ENCODE measurements at regions not wholly inside any gene's neighbourhood (a gene's known extent, or its start where the extent isn't known, plus 50 kb on each side); places are given as distances from the start of the nearest gene placed in this dataset.
"Not testable (repeated sequence)": the region's sequence is repeated elsewhere in the genome, so short reads cannot be mapped to it uniquely, and the experiment has no call there.

DNA sequence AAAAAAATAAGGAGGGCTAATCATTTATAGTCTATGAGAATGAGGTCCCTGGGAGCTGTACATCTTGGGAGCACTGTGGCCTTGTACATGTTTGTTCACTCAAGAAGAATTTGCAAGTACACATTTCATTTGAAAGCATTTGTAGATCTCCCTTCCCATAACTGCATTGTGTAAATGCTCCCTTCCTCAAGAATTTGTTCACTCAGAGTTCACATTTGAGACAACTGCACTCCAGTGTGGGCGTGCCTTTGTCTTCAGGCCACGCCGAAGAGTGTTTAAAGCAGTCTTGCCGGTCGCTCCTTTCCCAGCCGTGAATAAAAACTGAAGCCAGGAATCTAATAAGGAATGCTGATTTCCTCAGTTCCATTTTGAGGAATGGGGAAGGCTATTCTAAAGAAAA lies 291.1 kb upstream of the LYZL1 start:
- FAIRE-seq (no peak), DNase-seq (ENCODE audit: insufficient read length, low spot score) (no peak)
- TF ChIP-seq POLR2A (IDR thresholded peaks at IDR 0.05; ENCODE audit: low read depth, low read length) = no peak

- no peak for TF ChIP-seq POLR2A (IDR thresholded peaks at IDR 0.05; ENCODE audit: low read depth, low read length)
- FAIRE-seq (no peak), DNase-seq (ENCODE audit: insufficient read length, low spot score) (no peak)
Measured at GRCh38 chr10:29001801-29002200, 287.1 kb upstream of the LYZL1 start.

DNA sequence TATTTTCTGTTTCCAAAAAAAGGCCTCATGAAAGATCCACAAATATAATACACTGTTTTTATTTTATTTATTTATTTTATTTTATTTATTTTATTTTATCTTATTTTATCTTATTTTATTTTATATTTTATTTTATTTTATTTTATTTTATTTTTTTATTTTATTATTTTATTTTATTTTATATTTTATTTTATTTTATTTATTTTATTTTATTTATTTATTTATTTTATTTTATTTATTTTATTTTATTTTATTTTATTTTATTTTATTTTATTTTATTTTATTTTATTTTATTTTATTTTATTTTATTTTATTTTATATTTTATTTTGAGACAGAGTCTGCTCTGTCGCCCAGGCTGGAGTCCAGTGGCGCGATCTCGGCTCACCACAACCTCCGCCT lies 285.9 kb upstream of the LYZL1 start:
- DNase-seq (ENCODE audit: insufficient read length, low spot score); FAIRE-seq: not testable (repeated sequence)

DNA sequence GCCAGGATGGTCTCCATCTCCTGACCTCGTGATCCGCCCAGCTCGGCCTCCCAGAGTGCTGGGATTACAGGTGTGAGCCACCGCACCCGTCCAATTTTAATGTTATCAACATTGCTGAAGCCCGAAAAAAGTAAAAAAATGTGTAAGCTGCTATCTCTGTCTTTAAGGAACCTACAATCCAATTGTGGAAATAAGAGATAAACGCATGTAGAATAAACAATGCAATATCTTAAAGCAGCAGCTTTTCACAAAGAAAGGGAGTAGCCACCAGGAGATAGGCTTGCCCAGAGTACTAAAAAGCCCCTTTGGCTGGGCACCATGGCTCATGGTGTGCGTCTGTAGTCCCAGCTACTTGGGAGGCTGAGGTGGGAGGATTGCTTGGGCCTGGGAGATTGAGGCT lies 282.9 kb upstream of the LYZL1 start:
- no peak for TF ChIP-seq POLR2A (IDR thresholded peaks at IDR 0.05; ENCODE audit: low read depth, low read length)
- no peak for DNase-seq (ENCODE audit: insufficient read length, low spot score)
- FAIRE-seq = no peak

DNA sequence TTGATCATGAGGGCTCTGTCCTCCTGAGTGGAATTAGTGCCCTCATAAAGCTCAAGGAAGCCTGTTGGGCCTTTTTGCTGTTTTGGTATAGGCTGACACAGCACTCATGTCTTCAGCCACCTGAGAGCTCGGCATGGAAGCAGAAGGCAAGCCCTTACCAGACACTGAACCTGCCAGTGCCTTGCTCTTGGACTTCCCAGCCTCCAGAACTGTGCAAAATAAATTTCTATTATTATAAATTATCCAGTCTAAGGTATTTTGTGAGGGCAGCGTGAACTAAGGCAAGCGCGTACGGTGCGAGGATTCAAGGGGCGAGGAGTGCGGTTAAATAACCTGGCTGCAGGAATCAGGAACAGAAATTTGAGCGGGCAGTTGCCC lies 281.5 kb upstream of the LYZL1 start:
- no peak for FAIRE-seq
- DNase-seq (ENCODE audit: insufficient read length, low spot score) = no peak
- TF ChIP-seq POLR2A (IDR thresholded peaks at IDR 0.05; ENCODE audit: low read depth, low read length) = no peak

GRCh38 chr10:29007748-29008610 lies 280.9 kb upstream of the LYZL1 start:
- FAIRE-seq = no peak
- no peak for DNase-seq (ENCODE audit: insufficient read length, low spot score)
- no peak for TF ChIP-seq POLR2A (IDR thresholded peaks at IDR 0.05; ENCODE audit: low read depth, low read length)

GRCh38 chr10:29009464-29009863 lies 279.4 kb upstream of the LYZL1 start:
- no peak for FAIRE-seq
- DNase-seq (ENCODE audit: insufficient read length, low spot score) = no peak
- no peak for TF ChIP-seq POLR2A (IDR thresholded peaks at IDR 0.05; ENCODE audit: low read depth, low read length)

DNA sequence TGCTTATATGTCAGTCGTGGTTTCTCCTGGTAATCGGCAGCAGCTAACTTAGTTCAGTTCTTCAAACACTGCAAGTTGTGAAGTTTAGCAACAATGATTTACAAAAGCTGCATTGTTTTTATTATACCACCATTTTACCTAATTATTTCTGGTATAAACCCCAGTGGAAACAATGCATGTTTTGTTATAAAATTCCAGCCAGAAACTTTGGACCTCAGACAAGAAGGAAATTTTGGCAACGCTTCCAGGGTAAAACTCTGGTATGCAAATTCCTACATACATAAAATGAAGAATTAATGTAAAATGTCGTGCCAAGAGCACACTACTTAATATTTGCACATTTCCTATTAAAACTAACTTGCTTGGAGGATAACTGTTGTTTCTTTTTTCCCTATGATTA lies 277.4 kb upstream of the LYZL1 start:
- no peak for FAIRE-seq
- TF ChIP-seq POLR2A (IDR thresholded peaks at IDR 0.05; ENCODE audit: low read depth, low read length) = no peak
- no peak for DNase-seq (ENCODE audit: insufficient read length, low spot score)

DNA sequence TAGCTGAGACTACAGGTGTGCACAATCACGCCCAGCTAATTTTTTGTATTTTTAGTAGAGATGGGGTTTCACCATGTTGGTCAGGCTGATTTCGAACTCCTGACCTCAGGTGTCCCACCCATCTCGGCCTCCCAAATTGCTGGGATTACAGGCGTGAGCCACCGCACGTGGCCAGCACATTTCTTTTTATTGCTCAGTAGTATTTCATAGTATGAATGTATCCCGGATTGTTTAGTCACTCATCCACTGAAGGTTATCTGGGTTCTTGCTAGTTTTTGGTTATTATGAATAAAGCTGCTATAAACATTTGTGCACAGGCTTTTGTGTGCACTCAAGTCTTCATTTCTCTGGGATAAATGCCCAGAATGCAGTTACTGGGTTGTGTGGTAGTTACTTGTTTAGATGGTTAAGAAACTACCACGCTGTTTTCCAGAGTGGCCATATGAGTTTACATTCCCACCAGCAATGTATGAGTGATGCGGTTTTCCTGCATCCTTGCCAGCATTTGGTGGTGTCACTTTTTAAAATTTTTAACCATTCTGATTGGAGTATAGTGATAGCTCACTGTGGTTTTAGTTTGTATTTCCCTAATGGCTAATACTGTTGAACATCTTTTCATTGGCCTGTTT lies 275.8 kb upstream of the LYZL1 start:
- no peak for TF ChIP-seq POLR2A (IDR thresholded peaks at IDR 0.05; ENCODE audit: low read depth, low read length)
- DNase-seq (ENCODE audit: insufficient read length, low spot score) = no peak
- no peak for FAIRE-seq

GRCh38 chr10:29021591-29021990 lies 267.3 kb upstream of the LYZL1 start:
- TF ChIP-seq POLR2A (IDR thresholded peaks at IDR 0.05; ENCODE audit: low read depth, low read length) = no peak
- FAIRE-seq = no peak
- DNase-seq (ENCODE audit: insufficient read length, low spot score) = no peak

DNA sequence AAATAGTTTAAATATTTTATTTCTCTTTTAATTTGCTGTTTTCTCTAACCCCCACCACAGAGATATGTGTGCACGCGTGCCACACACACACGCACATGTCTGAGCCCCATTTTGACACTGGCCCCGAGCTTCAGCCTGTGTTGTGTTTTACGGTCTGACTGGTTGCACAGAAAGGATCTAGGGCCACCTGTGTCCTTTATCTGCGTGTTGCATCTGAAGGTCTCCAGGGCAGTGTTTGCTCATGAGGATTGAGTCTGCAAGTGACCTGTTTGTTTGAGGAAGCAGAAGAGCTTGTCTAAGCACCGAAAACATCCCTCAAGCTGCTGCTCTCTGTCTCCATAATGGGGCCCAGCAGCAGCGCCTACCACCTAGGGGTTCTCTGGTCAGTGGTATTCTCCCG lies 266.4 kb upstream of the LYZL1 start:
- no peak for TF ChIP-seq POLR2A (IDR thresholded peaks at IDR 0.05; ENCODE audit: low read depth, low read length)
- DNase-seq (ENCODE audit: insufficient read length, low spot score) = no peak
- no peak for FAIRE-seq

- TF ChIP-seq POLR2A (IDR thresholded peaks at IDR 0.05; ENCODE audit: low read depth, low read length) = no peak
- FAIRE-seq (no peak), DNase-seq (ENCODE audit: insufficient read length, low spot score) (peak; percentile 5)
Measured at GRCh38 chr10:29023678-29024077, 265.2 kb upstream of the LYZL1 start.

DNA sequence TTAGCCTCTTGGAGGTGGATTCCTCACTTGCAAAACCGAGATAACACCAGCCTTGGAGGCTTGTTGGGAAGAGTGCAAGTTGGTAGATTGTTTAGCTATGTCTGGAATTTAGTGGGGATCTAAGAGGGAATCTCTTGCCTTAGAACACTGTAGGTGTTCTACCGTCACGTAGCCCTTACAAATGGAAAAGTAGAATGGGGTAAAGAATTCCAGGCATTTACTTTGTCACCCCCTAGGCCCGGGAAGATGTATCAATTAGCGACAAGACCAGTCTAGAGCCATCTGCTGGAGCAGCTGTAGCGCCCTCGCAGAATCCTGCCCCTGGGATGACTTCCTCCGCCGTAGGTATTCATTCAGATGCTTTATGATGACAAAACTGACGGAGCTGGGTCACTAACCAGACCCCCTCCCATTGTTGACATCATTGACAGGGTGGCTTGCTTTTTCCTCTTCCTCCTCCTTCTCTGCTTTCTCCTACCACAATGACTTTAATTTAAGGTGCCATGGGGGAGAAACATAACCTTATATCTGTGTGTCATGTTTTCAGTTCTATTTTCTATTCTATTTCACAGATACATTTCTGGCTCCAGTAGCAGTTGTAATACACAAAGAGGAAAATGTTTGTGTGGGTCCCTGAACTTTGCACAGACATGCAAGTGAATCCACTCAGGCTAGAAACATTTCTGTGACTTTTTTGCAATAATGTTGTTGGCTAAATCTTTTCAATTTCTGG lies 262.6 kb upstream of the LYZL1 start:
- TF ChIP-seq POLR2A (IDR thresholded peaks at IDR 0.05; ENCODE audit: low read depth, low read length) = no peak
- no peak for FAIRE-seq
- no peak for DNase-seq (ENCODE audit: insufficient read length, low spot score)

GRCh38 chr10:29026802-29027580 lies 261.9 kb upstream of the LYZL1 start:
- FAIRE-seq (no peak), DNase-seq (ENCODE audit: insufficient read length, low spot score) (no peak)
- no peak for TF ChIP-seq POLR2A (IDR thresholded peaks at IDR 0.05; ENCODE audit: low read depth, low read length)

All from H54 (cell line).